ENCODE measurements at regions not wholly inside any gene's neighbourhood (a gene's known extent, or its start where the extent isn't known, plus 50 kb on each side); places are given as distances from the start of the nearest gene placed in this dataset.
"Not testable (repeated sequence)": the region's sequence is repeated elsewhere in the genome, so short reads cannot be mapped to it uniquely, and the experiment has no call there.

- Mint-ChIP-seq H3K36me3 (ENCODE audit: insufficient read depth, unreplicated experiment) (no peaks in the 10 kb centered on the region), H3K27ac (ENCODE audit: low read depth, unreplicated experiment) (no peak overlapping the region), H3K9me3 (ENCODE audit: unreplicated experiment) (no peaks in the 10 kb centered on the region), H3K4me3 (ENCODE audit: unreplicated experiment) (no peak overlapping the region), H3K27me3 (ENCODE audit: insufficient read depth, unreplicated experiment) (no peaks in the 10 kb centered on the region), H3K4me1 (ENCODE audit: insufficient read depth, unreplicated experiment) (no peaks in the 10 kb centered on the region)
- POLR2A ChIA-PET, result no interaction called here
- DNase-seq (ENCODE audit: unreplicated experiment), result no peak
- BruUV-seq (replicated peaks), result no TSS peak
- CTCF ChIA-PET, result interaction anchor here (1.3 kb wide), 1 partner anchor 422 kb away, joined by 3 read pairs; no protein-coding TSS in a partner anchor
- intact Hi-C loops (cut with micrococcal nuclease), result loop anchor here (5.0 kb wide), 1 partner anchor 421 kb away; no protein-coding TSS in a partner anchor
- no peak for TF ChIP-seq CTCF (IDR thresholded peaks at IDR 0.05; ENCODE audit: unreplicated experiment)
Observed at GRCh38 chr6:5893295-5893694, 113.4 kb downstream of the NRN1 start.

- H3K4me3 Mint-ChIP-seq (ENCODE audit: unreplicated experiment), result peak overlapping the region; percentile 82
- POLR2A ChIA-PET, result interaction anchor here (1.2 to 1.3 kb wide), 3 partner anchors 13 to 435 kb away, joined by 3 to 7 read pairs (median 3); no protein-coding TSS in a partner anchor
- intact Hi-C loops (cut with micrococcal nuclease), result loop anchor here (5.0 kb wide), 1 partner anchor 420 kb away; no protein-coding TSS in a partner anchor
Observed at GRCh38 chr6:5892669-5893068, 114.1 kb downstream of the NRN1 start.

GRCh38 chr6:5878792-5879191 lies 127.9 kb downstream of the NRN1 start:
- no TSS peak for BruUV-seq (replicated peaks)

More at GRCh38 chr6:5892669-5893068, 114.1 kb downstream of the NRN1 start:
- CTCF ChIA-PET, result interaction anchor here (1.3 kb wide), 1 partner anchor 421 kb away, joined by 3 read pairs; no protein-coding TSS in a partner anchor
- Mint-ChIP-seq H3K9me3 (ENCODE audit: unreplicated experiment) (no peaks in the 10 kb centered on the region), H3K36me3 (ENCODE audit: insufficient read depth, unreplicated experiment) (no peaks in the 10 kb centered on the region), H3K27me3 (ENCODE audit: insufficient read depth, unreplicated experiment) (no peaks in the 10 kb centered on the region), H3K27ac (ENCODE audit: low read depth, unreplicated experiment) (peak overlapping the region; percentile 93), H3K4me1 (ENCODE audit: insufficient read depth, unreplicated experiment) (no peaks in the 10 kb centered on the region)
- no peak for DNase-seq (ENCODE audit: unreplicated experiment)
- no TSS peak for BruUV-seq (replicated peaks)
- no peak for TF ChIP-seq CTCF (IDR thresholded peaks at IDR 0.05; ENCODE audit: unreplicated experiment)

GRCh38 chr6:5876076-5876475 lies 130.6 kb downstream of the NRN1 start:
- H3K4me3 Mint-ChIP-seq (ENCODE audit: unreplicated experiment), result no peak overlapping the region
- CTCF ChIA-PET, result interaction anchor here (0.6 kb wide), 1 partner anchor 47 kb away, joined by 3 read pairs; no protein-coding TSS in a partner anchor
- peaks cover 7% of the 10 kb centered on the region for H3K9me3 Mint-ChIP-seq (ENCODE audit: unreplicated experiment)
- no peaks in the 10 kb centered on the region for H3K36me3 Mint-ChIP-seq (ENCODE audit: insufficient read depth, unreplicated experiment)
- BruUV-seq (replicated peaks), result no TSS peak
- H3K4me1 Mint-ChIP-seq (ENCODE audit: insufficient read depth, unreplicated experiment), result no peaks in the 10 kb centered on the region
- intact Hi-C loops (cut with micrococcal nuclease), result no loop called here
- TF ChIP-seq CTCF (IDR thresholded peaks at IDR 0.05; ENCODE audit: unreplicated experiment), result no peak
- H3K27me3 Mint-ChIP-seq (ENCODE audit: insufficient read depth, unreplicated experiment), result peaks cover 8% of the 10 kb centered on the region
- no peak overlapping the region for H3K27ac Mint-ChIP-seq (ENCODE audit: low read depth, unreplicated experiment)
- POLR2A ChIA-PET, result interaction anchor here (0.8 kb wide), 1 partner anchor 328 kb away, joined by 3 read pairs; no protein-coding TSS in a partner anchor
- DNase-seq (ENCODE audit: unreplicated experiment), result no peak

More at GRCh38 chr6:5878792-5879191, 127.9 kb downstream of the NRN1 start:
- no peaks in the 10 kb centered on the region for H3K36me3 Mint-ChIP-seq (ENCODE audit: insufficient read depth, unreplicated experiment)
- intact Hi-C loops (cut with micrococcal nuclease), result no loop called here
- no peak overlapping the region for H3K4me3 Mint-ChIP-seq (ENCODE audit: unreplicated experiment)
- CTCF ChIA-PET, result no interaction called here
- no peaks in the 10 kb centered on the region for H3K9me3 Mint-ChIP-seq (ENCODE audit: unreplicated experiment)
- DNase-seq (ENCODE audit: unreplicated experiment), result no peak
- H3K4me1 Mint-ChIP-seq (ENCODE audit: insufficient read depth, unreplicated experiment), result no peaks in the 10 kb centered on the region
- H3K27ac Mint-ChIP-seq (ENCODE audit: low read depth, unreplicated experiment), result no peak overlapping the region
- POLR2A ChIA-PET, result interaction anchor here (0.6 kb wide), 1 partner anchor 1683 kb away, joined by 4 read pairs; no protein-coding TSS in a partner anchor
- TF ChIP-seq CTCF (IDR thresholded peaks at IDR 0.05; ENCODE audit: unreplicated experiment), result no peak
- peaks cover 24% of the 10 kb centered on the region for H3K27me3 Mint-ChIP-seq (ENCODE audit: insufficient read depth, unreplicated experiment)

GRCh38 chr6:5873976-5874375 lies 132.7 kb downstream of the NRN1 start:
- H3K36me3 Mint-ChIP-seq (ENCODE audit: insufficient read depth, unreplicated experiment); H3K4me3 Mint-ChIP-seq (ENCODE audit: unreplicated experiment); BruUV-seq (replicated peaks); H3K27me3 Mint-ChIP-seq (ENCODE audit: insufficient read depth, unreplicated experiment); DNase-seq (ENCODE audit: unreplicated experiment); H3K9me3 Mint-ChIP-seq (ENCODE audit: unreplicated experiment); POLR2A ChIA-PET; H3K4me1 Mint-ChIP-seq (ENCODE audit: insufficient read depth, unreplicated experiment); H3K27ac Mint-ChIP-seq (ENCODE audit: low read depth, unreplicated experiment); intact Hi-C loops (cut with micrococcal nuclease): not testable (repeated sequence)
- CTCF ChIA-PET, result interaction anchor here (0.6 kb wide), 1 partner anchor 671 kb away, joined by 3 read pairs; no protein-coding TSS in a partner anchor
